ENCODE measurements at regions not wholly inside any gene's neighbourhood (a gene's known extent, or its start where the extent isn't known, plus 50 kb on each side); places are given as distances from the start of the nearest gene placed in this dataset.
"Not testable (repeated sequence)": the region's sequence is repeated elsewhere in the genome, so short reads cannot be mapped to it uniquely, and the experiment has no call there.

GRCh38 chr13:55820817-55821216 lies 1319.9 kb upstream of the PRR20A start:
- FAIRE-seq (no peak), DNase-seq (ENCODE audit: insufficient read length, low spot score) (no peak)
- TF ChIP-seq POLR2AphosphoS5 (IDR thresholded peaks at IDR 0.05; ENCODE audit: low read depth, low read length) (no peak), POLR2A (IDR thresholded peaks at IDR 0.05; ENCODE audit: low read depth, low read length) (no peak), POU2F2 (IDR thresholded peaks at IDR 0.05; ENCODE audit: low read depth, low read length) (no peak), PAX5 (IDR thresholded peaks at IDR 0.05; ENCODE audit: insufficient read depth, low read length, severe bottlenecking) (no peak), SPI1 (IDR thresholded peaks at IDR 0.05; ENCODE audit: low read depth, low read length) (no peak), TAF1 (IDR thresholded peaks at IDR 0.05; ENCODE audit: low read depth, low read length) (no peak)

GRCh38 chr13:55869648-55870047 lies 1271.1 kb upstream of the PRR20A start:
- TF ChIP-seq TAF1 (IDR thresholded peaks at IDR 0.05; ENCODE audit: low read depth, low read length) (no peak), POU2F2 (IDR thresholded peaks at IDR 0.05; ENCODE audit: low read depth, low read length) (no peak), POLR2A (IDR thresholded peaks at IDR 0.05; ENCODE audit: low read depth, low read length) (no peak), SPI1 (IDR thresholded peaks at IDR 0.05; ENCODE audit: low read depth, low read length) (no peak), PAX5 (IDR thresholded peaks at IDR 0.05; ENCODE audit: insufficient read depth, low read length, severe bottlenecking) (no peak), POLR2AphosphoS5 (IDR thresholded peaks at IDR 0.05; ENCODE audit: low read depth, low read length) (no peak)
- DNase-seq (ENCODE audit: insufficient read length, low spot score) (no peak), FAIRE-seq (no peak)

GRCh38 chr13:55887561-55887960 lies 1253.2 kb upstream of the PRR20A start:
- TF ChIP-seq POU2F2 (IDR thresholded peaks at IDR 0.05; ENCODE audit: low read depth, low read length) (no peak), POLR2A (IDR thresholded peaks at IDR 0.05; ENCODE audit: low read depth, low read length) (no peak), SPI1 (IDR thresholded peaks at IDR 0.05; ENCODE audit: low read depth, low read length) (no peak), POLR2AphosphoS5 (IDR thresholded peaks at IDR 0.05; ENCODE audit: low read depth, low read length) (no peak), PAX5 (IDR thresholded peaks at IDR 0.05; ENCODE audit: insufficient read depth, low read length, severe bottlenecking) (no peak), TAF1 (IDR thresholded peaks at IDR 0.05; ENCODE audit: low read depth, low read length) (no peak)
- FAIRE-seq (no peak), DNase-seq (ENCODE audit: insufficient read length, low spot score) (no peak)

- TF ChIP-seq POU2F2 (IDR thresholded peaks at IDR 0.05; ENCODE audit: low read depth, low read length) (no peak), POLR2AphosphoS5 (IDR thresholded peaks at IDR 0.05; ENCODE audit: low read depth, low read length) (no peak), TAF1 (IDR thresholded peaks at IDR 0.05; ENCODE audit: low read depth, low read length) (no peak), POLR2A (IDR thresholded peaks at IDR 0.05; ENCODE audit: low read depth, low read length) (no peak), PAX5 (IDR thresholded peaks at IDR 0.05; ENCODE audit: insufficient read depth, low read length, severe bottlenecking) (no peak), SPI1 (IDR thresholded peaks at IDR 0.05; ENCODE audit: low read depth, low read length) (no peak)
- DNase-seq (ENCODE audit: insufficient read length, low spot score), result no peak
- FAIRE-seq, result no peak
Measured at GRCh38 chr13:55893540-55893939, 1247.2 kb upstream of the PRR20A start.

- TF ChIP-seq PAX5 (IDR thresholded peaks at IDR 0.05; ENCODE audit: insufficient read depth, low read length, severe bottlenecking) (no peak), SPI1 (IDR thresholded peaks at IDR 0.05; ENCODE audit: low read depth, low read length) (no peak), POLR2AphosphoS5 (IDR thresholded peaks at IDR 0.05; ENCODE audit: low read depth, low read length) (no peak), TAF1 (IDR thresholded peaks at IDR 0.05; ENCODE audit: low read depth, low read length) (no peak)
- no peak for FAIRE-seq
- no peak for DNase-seq (ENCODE audit: insufficient read length, low spot score)
Measured at GRCh38 chr13:55937180-55937579, 1203.5 kb upstream of the PRR20A start.

GRCh38 chr13:55948175-55948574 lies 1192.5 kb upstream of the PRR20A start:
- no peak for FAIRE-seq
- TF ChIP-seq POU2F2 (IDR thresholded peaks at IDR 0.05; ENCODE audit: low read depth, low read length) (no peak), SPI1 (IDR thresholded peaks at IDR 0.05; ENCODE audit: low read depth, low read length) (no peak), PAX5 (IDR thresholded peaks at IDR 0.05; ENCODE audit: insufficient read depth, low read length, severe bottlenecking) (no peak), TAF1 (IDR thresholded peaks at IDR 0.05; ENCODE audit: low read depth, low read length) (no peak), POLR2A (IDR thresholded peaks at IDR 0.05; ENCODE audit: low read depth, low read length) (no peak)
- no peak for DNase-seq (ENCODE audit: insufficient read length, low spot score)

- no peak for TF ChIP-seq POLR2AphosphoS5 (IDR thresholded peaks at IDR 0.05; ENCODE audit: low read depth, low read length)
- TF ChIP-seq SPI1 (IDR thresholded peaks at IDR 0.05; ENCODE audit: low read depth, low read length), result no peak
- no peak for TF ChIP-seq TAF1 (IDR thresholded peaks at IDR 0.05; ENCODE audit: low read depth, low read length)
- TF ChIP-seq POLR2A (IDR thresholded peaks at IDR 0.05; ENCODE audit: low read depth, low read length), result no peak
- no peak for TF ChIP-seq POU2F2 (IDR thresholded peaks at IDR 0.05; ENCODE audit: low read depth, low read length)
- TF ChIP-seq PAX5 (IDR thresholded peaks at IDR 0.05; ENCODE audit: insufficient read depth, low read length, severe bottlenecking), result no peak
- FAIRE-seq (no peak), DNase-seq (ENCODE audit: insufficient read length, low spot score) (no peak)
Measured at GRCh38 chr13:55963934-55964333, 1176.8 kb upstream of the PRR20A start.

- TF ChIP-seq POLR2AphosphoS5 (IDR thresholded peaks at IDR 0.05; ENCODE audit: low read depth, low read length) (no peak), POLR2A (IDR thresholded peaks at IDR 0.05; ENCODE audit: low read depth, low read length) (no peak), PAX5 (IDR thresholded peaks at IDR 0.05; ENCODE audit: insufficient read depth, low read length, severe bottlenecking) (no peak), SPI1 (IDR thresholded peaks at IDR 0.05; ENCODE audit: low read depth, low read length) (no peak)
- no peak for FAIRE-seq
Measured at GRCh38 chr13:55967055-55967454, 1173.7 kb upstream of the PRR20A start.

GRCh38 chr13:55977436-55977835 lies 1163.3 kb upstream of the PRR20A start:
- no peak for DNase-seq (ENCODE audit: insufficient read length, low spot score)
- no peak for FAIRE-seq
- TF ChIP-seq POLR2AphosphoS5 (IDR thresholded peaks at IDR 0.05; ENCODE audit: low read depth, low read length) (no peak), TAF1 (IDR thresholded peaks at IDR 0.05; ENCODE audit: low read depth, low read length) (no peak), POU2F2 (IDR thresholded peaks at IDR 0.05; ENCODE audit: low read depth, low read length) (no peak), POLR2A (IDR thresholded peaks at IDR 0.05; ENCODE audit: low read depth, low read length) (no peak), PAX5 (IDR thresholded peaks at IDR 0.05; ENCODE audit: insufficient read depth, low read length, severe bottlenecking) (no peak), SPI1 (IDR thresholded peaks at IDR 0.05; ENCODE audit: low read depth, low read length) (no peak)

More at GRCh38 chr13:55967055-55967454, 1173.7 kb upstream of the PRR20A start:
- no peak for DNase-seq (ENCODE audit: insufficient read length, low spot score)

GRCh38 chr13:55981381-55981780 lies 1159.3 kb upstream of the PRR20A start:
- TF ChIP-seq PAX5 (IDR thresholded peaks at IDR 0.05; ENCODE audit: insufficient read depth, low read length, severe bottlenecking), result no peak
- TF ChIP-seq POLR2A (IDR thresholded peaks at IDR 0.05; ENCODE audit: low read depth, low read length), result no peak
- no peak for TF ChIP-seq POU2F2 (IDR thresholded peaks at IDR 0.05; ENCODE audit: low read depth, low read length)
- TF ChIP-seq SPI1 (IDR thresholded peaks at IDR 0.05; ENCODE audit: low read depth, low read length), result no peak
- no peak for TF ChIP-seq TAF1 (IDR thresholded peaks at IDR 0.05; ENCODE audit: low read depth, low read length)
- no peak for TF ChIP-seq POLR2AphosphoS5 (IDR thresholded peaks at IDR 0.05; ENCODE audit: low read depth, low read length)
- DNase-seq (ENCODE audit: insufficient read length, low spot score), result no peak
- no peak for FAIRE-seq

- FAIRE-seq; DNase-seq (ENCODE audit: insufficient read length, low spot score): not testable (repeated sequence)
Measured at GRCh38 chr13:55984026-55984425, 1156.7 kb upstream of the PRR20A start.
